HUES64 (cell line): ENCODE measurements at regions not wholly inside any gene's neighbourhood (a gene's known extent, or its start where the extent isn't known, plus 50 kb on each side); places are given as distances from the start of the nearest gene placed in this dataset.

Experiments
- H3K27ac ChIP-seq: 2 replicates; pipeline ENCODE4 v1.7.0; 2013; ENCODE audit warnings: low read depth, low read length, inconsistent platforms
- H3K27me3 ChIP-seq: 2 replicates; pipeline ENCODE4 v1.6.1; 2013; ENCODE audit warnings: mild to moderate bottlenecking, low read length; ENCODE audit not compliant: insufficient read depth
- H3K36me3 ChIP-seq: 2 replicates; pipeline ENCODE4 v1.6.1; 2013; ENCODE audit warnings: mild to moderate bottlenecking, low read length; ENCODE audit not compliant: insufficient read depth
- H3K4me1 ChIP-seq: 2 replicates; pipeline ENCODE4 v1.6.1; 2013; ENCODE audit warnings: mild to moderate bottlenecking, low read length, moderate library complexity; ENCODE audit not compliant: insufficient read depth
- H3K4me3 ChIP-seq: 2 replicates; pipeline ENCODE4 v1.5.1; 2013; ENCODE audit warnings: mild to moderate bottlenecking, low read length, moderate library complexity
- H3K9ac ChIP-seq: 2 replicates; pipeline ENCODE4 v1.6.1; 2013; ENCODE audit warnings: mild to moderate bottlenecking, low read depth, low read length
- H3K9me3 ChIP-seq: 2 replicates; pipeline ENCODE4 v1.6.1; 2013; ENCODE audit warnings: low read depth, low read length; ENCODE audit not compliant: insufficient read depth
- WGBS: fragments of 150-250, 120-280 bp; methylation state at CpG from one replicate; pipeline ENCODE4 v1.1.7; 2013; ENCODE audit warnings: missing lambda C conversion rate; 5-methylcytosine and 5-hydroxymethylcytosine counted together

- Histone ChIP-seq H3K9ac (no peak overlapping the region), H3K36me3 (no peaks in the 10 kb centered on the region), H3K4me3 (no peak overlapping the region), H3K4me1 (no peaks in the 10 kb centered on the region), H3K9me3 (no peaks in the 10 kb centered on the region), H3K27me3 (no peaks in the 10 kb centered on the region), H3K27ac (no peak overlapping the region)
- 88% methylated on average over 4 of the region's 4 CpGs for WGBS
Measured at GRCh38 chr3:73966733-73967132, 342.0 kb upstream of the PDZRN3 start.

DNA sequence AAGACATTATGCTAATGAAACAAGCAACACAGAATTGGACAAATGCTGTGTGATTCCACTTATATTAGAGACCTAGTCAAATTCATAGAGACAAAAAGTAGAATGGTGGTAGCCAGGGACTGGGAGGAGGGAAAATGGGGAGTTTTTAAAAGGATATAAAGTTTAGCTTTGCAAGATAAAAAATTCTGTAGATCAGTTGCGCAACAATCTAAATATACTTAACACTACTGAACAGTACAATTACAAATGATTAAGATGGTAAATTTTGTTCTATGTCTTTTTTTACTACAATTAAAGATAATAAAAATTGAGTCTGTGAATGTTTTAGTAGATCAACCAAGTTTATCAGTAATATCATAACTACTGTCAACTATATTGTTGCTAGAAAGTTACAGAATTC is 340.1 kb upstream of the PDZRN3 start:
- Histone ChIP-seq H3K27ac (no peak overlapping the region), H3K27me3 (no peaks in the 10 kb centered on the region), H3K4me3 (no peak overlapping the region), H3K4me1 (no peaks in the 10 kb centered on the region), H3K9ac (no peak overlapping the region), H3K36me3 (no peaks in the 10 kb centered on the region), H3K9me3 (no peaks in the 10 kb centered on the region)
- no CpG with 5 or more reads among the region's 1 CpG for WGBS

DNA sequence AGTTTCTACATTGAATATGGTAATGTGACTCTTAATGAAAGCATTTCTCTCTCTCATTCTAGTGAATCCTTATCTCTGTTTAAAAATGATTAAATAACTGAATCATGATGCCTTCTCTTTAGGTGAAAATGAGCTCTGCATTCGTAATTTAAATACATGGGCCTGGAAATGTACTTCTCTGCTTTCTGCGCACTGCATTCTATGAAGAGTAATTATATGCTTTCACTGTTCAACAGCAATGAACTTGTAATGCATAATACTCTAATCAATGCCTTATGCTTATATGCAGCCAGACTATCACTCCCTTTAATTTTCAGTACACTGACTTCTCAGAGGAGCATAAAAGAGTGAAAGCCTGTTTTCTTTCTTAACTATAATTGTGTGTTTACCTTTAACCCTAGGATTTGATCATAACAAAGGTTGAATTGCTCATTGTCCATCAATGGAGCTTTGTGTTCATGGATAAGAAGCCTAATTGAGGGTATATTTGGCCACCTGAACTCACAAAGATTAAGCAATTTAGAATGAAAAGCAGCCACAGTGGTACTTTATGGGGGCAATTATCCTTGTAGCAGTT is 330.8 kb upstream of the PDZRN3 start:
- Histone ChIP-seq H3K36me3 (no peaks in the 10 kb centered on the region), H3K27ac (no peak overlapping the region), H3K9ac (no peak overlapping the region), H3K27me3 (no peaks in the 10 kb centered on the region), H3K9me3 (no peaks in the 10 kb centered on the region), H3K4me3 (no peak overlapping the region), H3K4me1 (peaks cover 8% of the 10 kb centered on the region; the same call in 1 of the 2 replicates)
- WGBS, result 100% methylated on average over 2 of the region's 2 CpGs

GRCh38 chr3:73954506-73954905 is 329.8 kb upstream of the PDZRN3 start:
- no peak overlapping the region for H3K27ac ChIP-seq
- WGBS, result 82% methylated on average over 1 of the region's 1 CpG
- no peak overlapping the region for H3K4me3 ChIP-seq
- no peaks in the 10 kb centered on the region for H3K27me3 ChIP-seq
- no peaks in the 10 kb centered on the region for H3K36me3 ChIP-seq
- H3K9ac ChIP-seq, result no peak overlapping the region
- H3K4me1 ChIP-seq, result peaks cover 8% of the 10 kb centered on the region; the same call in 1 of the 2 replicates
- H3K9me3 ChIP-seq, result no peaks in the 10 kb centered on the region

GRCh38 chr3:73952781-73953180 is 328.0 kb upstream of the PDZRN3 start:
- Histone ChIP-seq H3K27ac (no peak overlapping the region), H3K9ac (no peak overlapping the region), H3K4me3 (no peak overlapping the region), H3K27me3 (no peaks in the 10 kb centered on the region), H3K9me3 (no peaks in the 10 kb centered on the region), H3K36me3 (no peaks in the 10 kb centered on the region), H3K4me1 (peaks cover 8% of the 10 kb centered on the region; the same call in 1 of the 2 replicates)
- 80% methylated on average over 1 of the region's 1 CpG for WGBS

- WGBS, result 94% methylated on average over 4 of the region's 4 CpGs
- H3K9ac ChIP-seq, result no peak overlapping the region
- no peaks in the 10 kb centered on the region for H3K27me3 ChIP-seq
- H3K36me3 ChIP-seq, result no peaks in the 10 kb centered on the region
- no peaks in the 10 kb centered on the region for H3K9me3 ChIP-seq
- no peak overlapping the region for H3K27ac ChIP-seq
- peaks cover 8% of the 10 kb centered on the region; the same call in 1 of the 2 replicates for H3K4me1 ChIP-seq
- H3K4me3 ChIP-seq, result no peak overlapping the region
Measured at GRCh38 chr3:73950865-73951558, 326.3 kb upstream of the PDZRN3 start.

GRCh38 chr3:73945541-73945940 is 320.8 kb upstream of the PDZRN3 start:
- Histone ChIP-seq H3K4me1 (no peaks in the 10 kb centered on the region), H3K4me3 (no peak overlapping the region), H3K9ac (no peak overlapping the region), H3K9me3 (no peaks in the 10 kb centered on the region), H3K36me3 (no peaks in the 10 kb centered on the region), H3K27ac (no peak overlapping the region), H3K27me3 (no peaks in the 10 kb centered on the region)
- 99% methylated on average over 4 of the region's 4 CpGs for WGBS

GRCh38 chr3:73939985-73940384 is 315.2 kb upstream of the PDZRN3 start:
- Histone ChIP-seq H3K9ac (no peak overlapping the region), H3K27me3 (no peaks in the 10 kb centered on the region), H3K4me3 (no peak overlapping the region), H3K27ac (no peak overlapping the region), H3K9me3 (no peaks in the 10 kb centered on the region), H3K4me1 (no peaks in the 10 kb centered on the region), H3K36me3 (no peaks in the 10 kb centered on the region)

- no peaks in the 10 kb centered on the region for H3K9me3 ChIP-seq
- H3K36me3 ChIP-seq, result no peaks in the 10 kb centered on the region
- H3K4me1 ChIP-seq, result no peaks in the 10 kb centered on the region
- no peak overlapping the region for H3K4me3 ChIP-seq
- H3K27me3 ChIP-seq, result no peaks in the 10 kb centered on the region
- WGBS, result 97% methylated on average over 3 of the region's 3 CpGs
- H3K27ac ChIP-seq, result no peak overlapping the region
- H3K9ac ChIP-seq, result no peak overlapping the region
Measured at GRCh38 chr3:73933585-73933984, 308.8 kb upstream of the PDZRN3 start.

DNA sequence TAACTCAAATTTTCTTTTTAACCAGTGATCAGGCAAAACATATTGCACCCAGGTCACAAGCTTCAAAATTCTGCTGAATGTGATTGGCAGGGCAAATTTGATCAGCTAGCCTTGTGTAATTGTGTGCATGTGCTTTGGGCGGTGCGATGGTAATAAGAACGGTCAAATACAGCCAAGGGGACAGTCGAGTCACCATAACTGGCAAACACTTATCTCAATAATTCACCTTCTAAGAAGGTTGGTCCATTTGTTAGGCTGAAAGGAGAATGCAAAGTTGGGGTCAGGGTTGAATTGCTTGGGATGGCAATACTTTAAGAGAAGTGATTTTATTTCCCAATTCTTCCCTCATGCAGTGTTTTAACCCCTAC is 302.4 kb upstream of the PDZRN3 start:
- Histone ChIP-seq H3K4me1 (peaks cover 8% of the 10 kb centered on the region; the same call in 1 of the 2 replicates), H3K27me3 (no peaks in the 10 kb centered on the region), H3K36me3 (no peaks in the 10 kb centered on the region), H3K9me3 (no peaks in the 10 kb centered on the region), H3K9ac (no peak overlapping the region), H3K27ac (no peak overlapping the region), H3K4me3 (no peak overlapping the region)
- 94% methylated on average over 2 of the region's 4 CpGs for WGBS

GRCh38 chr3:73926360-73927202 is 301.8 kb upstream of the PDZRN3 start:
- no peak overlapping the region for H3K27ac ChIP-seq
- no peak overlapping the region for H3K4me3 ChIP-seq
- no peaks in the 10 kb centered on the region for H3K9me3 ChIP-seq
- H3K27me3 ChIP-seq, result no peaks in the 10 kb centered on the region
- peaks cover 8% of the 10 kb centered on the region; the same call in 1 of the 2 replicates for H3K4me1 ChIP-seq
- no peak overlapping the region for H3K9ac ChIP-seq
- WGBS, result 80% methylated on average over 4 of the region's 5 CpGs
- no peaks in the 10 kb centered on the region for H3K36me3 ChIP-seq
